Adipocyte (in vitro differentiated cells): ENCODE measurements at regions not wholly inside any gene's neighbourhood (a gene's known extent, or its start where the extent isn't known, plus 50 kb on each side); places are given as distances from the start of the nearest gene placed in this dataset.
"Not testable (repeated sequence)": the region's sequence is repeated elsewhere in the genome, so short reads cannot be mapped to it uniquely, and the experiment has no call there.

Experiments used
- DNase-seq: peaks from one replicate; pipeline ENCODE4 v3.0.0-alpha.2; 2015; ENCODE audit warnings: low read depth
- H3K27me3 ChIP-seq: replicated peaks from 2 replicates; pipeline ENCODE4 v1.7.0; 2013; ENCODE audit warnings: mild to moderate bottlenecking, low read length, moderate library complexity; ENCODE audit not compliant: control insufficient read depth, insufficient read depth
- H3K36me3 ChIP-seq: 2 replicates; pipeline ENCODE4 v1.7.0; 2013; ENCODE audit warnings: low read length, mild to moderate bottlenecking, moderate library complexity; ENCODE audit not compliant: control insufficient read depth, insufficient read depth, severe bottlenecking
- H3K4me1 ChIP-seq: 2 replicates; pipeline ENCODE4 v1.7.0; 2013; ENCODE audit warnings: mild to moderate bottlenecking, low read length, moderate library complexity; ENCODE audit not compliant: control insufficient read depth, insufficient read depth
- H3K4me3 ChIP-seq: 2 replicates; pipeline ENCODE4 v1.7.0; 2013; ENCODE audit warnings: mild to moderate bottlenecking, low read length, moderate library complexity
- H3K9ac ChIP-seq: 2 replicates; pipeline ENCODE4 v1.7.0; 2013; ENCODE audit warnings: mild to moderate bottlenecking, low read length, moderate library complexity
- H3K9me3 ChIP-seq: 2 replicates; pipeline ENCODE4 v1.7.0; 2013; ENCODE audit warnings: mild to moderate bottlenecking, low read length, moderate library complexity; ENCODE audit not compliant: control insufficient read depth

DNA sequence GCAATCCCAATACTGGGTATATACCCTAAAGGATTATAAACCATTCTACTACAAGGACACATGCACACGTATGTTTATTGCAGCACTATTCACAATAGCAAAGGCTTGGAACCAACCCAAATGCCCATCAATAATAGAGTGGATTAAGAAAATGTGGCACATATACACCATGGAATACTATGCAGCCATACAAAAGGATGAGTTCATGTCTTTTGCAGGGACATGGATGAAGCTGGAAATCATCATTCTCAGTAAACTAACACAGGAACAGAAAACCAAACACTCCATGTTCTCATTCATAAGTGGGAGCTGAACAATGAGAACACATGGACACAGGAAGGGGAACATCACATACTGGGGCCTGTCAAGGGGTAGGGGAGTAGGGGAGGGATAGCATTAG is 61.1 kb upstream of the DENND1B start:
- not testable (repeated sequence) for DNase-seq, H3K27me3 ChIP-seq, H3K4me3 ChIP-seq, H3K9me3 ChIP-seq, H3K9ac ChIP-seq, H3K36me3 ChIP-seq
- peaks cover 10% of the 10 kb centered on the region for H3K4me1 ChIP-seq

DNA sequence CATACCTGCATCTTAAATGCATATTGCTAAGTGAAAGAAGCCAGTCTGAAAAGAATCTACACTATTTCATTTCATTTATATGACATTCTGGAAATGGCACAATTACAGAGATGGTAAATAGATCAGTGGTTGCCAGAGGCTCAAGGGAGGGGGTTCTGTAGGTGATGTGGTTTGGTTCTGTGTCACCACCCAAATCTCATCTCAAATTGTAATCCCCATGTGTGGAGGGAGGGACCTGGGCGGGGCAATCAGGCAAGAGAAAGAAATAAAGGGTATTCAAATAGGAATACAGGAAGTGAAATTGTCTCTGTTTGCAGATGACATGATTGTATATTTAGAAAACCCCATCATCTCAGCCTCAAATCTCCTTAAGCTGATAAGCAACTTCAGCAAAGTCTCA is 53.7 kb upstream of the DENND1B start:
- H3K9me3 ChIP-seq, DNase-seq: not testable (repeated sequence)

DNA sequence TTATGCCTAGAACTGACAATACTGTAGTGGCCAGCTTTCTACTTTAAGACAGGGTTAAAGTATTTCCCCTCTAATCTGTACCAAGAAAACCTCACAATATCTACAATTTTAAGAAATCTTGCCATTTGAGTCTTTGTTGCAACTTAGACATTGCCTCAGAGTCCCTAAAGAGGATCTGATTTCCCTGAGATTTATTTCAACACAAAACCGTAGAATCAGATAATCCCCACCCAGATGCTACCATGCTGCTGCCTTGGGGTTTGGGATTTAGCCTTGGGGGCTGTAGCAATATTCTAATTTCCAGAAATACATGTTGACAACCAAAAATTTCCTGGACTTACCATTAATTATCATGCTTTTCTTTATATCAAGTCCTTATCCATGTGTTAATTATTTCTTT is 50.3 kb upstream of the DENND1B start:
- H3K4me1 ChIP-seq = no peaks in the 10 kb centered on the region
- no peaks in the 10 kb centered on the region for H3K9me3 ChIP-seq
- H3K9ac ChIP-seq = no peak overlapping the region
- no peak overlapping the region for H3K4me3 ChIP-seq
- no peaks in the 10 kb centered on the region for H3K36me3 ChIP-seq
- H3K27me3 ChIP-seq = no peaks in the 10 kb centered on the region
- no peak for DNase-seq

More for the DNA sequence above, 53.7 kb upstream of the DENND1B start:
- H3K4me1 ChIP-seq, H3K4me3 ChIP-seq, H3K9ac ChIP-seq, H3K27me3 ChIP-seq, H3K36me3 ChIP-seq: not testable (repeated sequence)
